Neural cell (in vitro differentiated cells): ENCODE measurements at regions not wholly inside any gene's neighbourhood (a gene's known extent, or its start where the extent isn't known, plus 50 kb on each side); places are given as distances from the start of the nearest gene placed in this dataset.
"Not testable (repeated sequence)": the region's sequence is repeated elsewhere in the genome, so short reads cannot be mapped to it uniquely, and the experiment has no call there.

Experiments used
- H2AFZ ChIP-seq: fragments of 200-600, 300-800 bp; sonication (generic), shearing (Covaris generic); 2 replicates; pipeline ENCODE4 v1.6.0; 2014; ENCODE audit warnings: low read depth, mild to moderate bottlenecking, antibody characterized with exemption, low read length, moderate library complexity
- H3F3A ChIP-seq: fragments of 200-600 bp; shearing (Covaris generic); 2 replicates; pipeline ENCODE4 v1.6.1; 2016; ENCODE audit warnings: mild to moderate bottlenecking, moderate library complexity, mixed read lengths, antibody characterized with exemption, low read length; ENCODE audit not compliant: insufficient read depth, poor library complexity, severe bottlenecking
- H3K27ac ChIP-seq: fragments of 200-600, 300-800 bp; sonication (generic), shearing (Covaris generic); 2 replicates; pipeline ENCODE4 v1.5.1; 2014; ENCODE audit warnings: mild to moderate bottlenecking, low read length, moderate library complexity
- H3K27me3 ChIP-seq: fragments of 300-800, 200-600 bp; sonication (generic), shearing (Covaris generic); 2 replicates; pipeline ENCODE4 v1.6.0; 2014; ENCODE audit warnings: mild to moderate bottlenecking, low read depth, low read length, moderate library complexity; ENCODE audit not compliant: insufficient read depth
- H3K36me3 ChIP-seq: fragments of 300-800, 200-600 bp; sonication (generic), shearing (Covaris generic); 2 replicates; pipeline ENCODE4 v1.5.1; 2014; ENCODE audit warnings: mild to moderate bottlenecking, antibody characterized with exemption, low read length, moderate library complexity; ENCODE audit not compliant: insufficient read depth
- H3K4me2 ChIP-seq: fragments of 300-800, 200-600 bp; sonication (generic), shearing (Covaris generic); 2 replicates; pipeline ENCODE4 v1.6.0; 2014; ENCODE audit warnings: mild to moderate bottlenecking, low read length
- H3K4me3 ChIP-seq: fragments of 300-800, 200-600 bp; sonication (generic), shearing (Covaris generic); 2 replicates; pipeline ENCODE4 v1.5.1; 2014; ENCODE audit warnings: mild to moderate bottlenecking, low read length, moderate library complexity
- H3K79me2 ChIP-seq: fragments of 200-600 bp; shearing (Covaris generic); replicated peaks from 2 replicates; pipeline ENCODE4 v1.6.0; 2014; ENCODE audit warnings: mild to moderate bottlenecking, low read length, moderate library complexity; ENCODE audit not compliant: insufficient read depth
- H3K9ac ChIP-seq: fragments of 300-800, 200-600 bp; sonication (generic), shearing (Covaris generic); 2 replicates; pipeline ENCODE4 v1.6.1; 2016; ENCODE audit warnings: mild to moderate bottlenecking, low read length, mixed read lengths
- H3K9me2 ChIP-seq: fragments of 200-600 bp; shearing (Covaris generic); 2 replicates; pipeline ENCODE4 v1.6.1; 2016; ENCODE audit warnings: mild to moderate bottlenecking, low read length, mixed read lengths; ENCODE audit not compliant: insufficient read depth
- H3K9me3 ChIP-seq: fragments of 200-600, 300-800 bp; sonication (generic), shearing (Covaris generic); 2 replicates; pipeline ENCODE4 v1.6.1; 2016; ENCODE audit warnings: mild to moderate bottlenecking, mixed run types, low read length, moderate library complexity, mixed read lengths
- H4K20me1 ChIP-seq: fragments of 200-600 bp; shearing (Covaris generic); 2 replicates; pipeline ENCODE4 v1.6.1; 2016; ENCODE audit warnings: mild to moderate bottlenecking, mixed run types; ENCODE audit not compliant: insufficient read depth
- EP300 ChIP-seq: fragments of 450-650 bp; conservative IDR thresholded peaks from 2 replicates; pipeline ENCODE4 v1.6.1; 2014; ENCODE audit warnings: antibody characterized with exemption, mild to moderate bottlenecking, moderate library complexity; ENCODE audit not compliant: poor library complexity, severe bottlenecking
- EZH2 ChIP-seq: fragments of 200-600, 300-800 bp; shearing (Covaris generic), sonication (generic); IDR thresholded peaks from 2 replicates; pipeline ENCODE4 v1.6.1; 2014; ENCODE audit warnings: antibody characterized with exemption, low read length, borderline replicate concordance, mild to moderate bottlenecking; ENCODE audit not compliant: insufficient read depth, poor library complexity, severe bottlenecking
- MXI1 ChIP-seq: fragments of 450-650 bp; conservative IDR thresholded peaks from 2 replicates; pipeline ENCODE4 v1.6.1; 2014; ENCODE audit warnings: antibody characterized with exemption, mild to moderate bottlenecking; ENCODE audit not compliant: poor library complexity, severe bottlenecking
- RAD21 ChIP-seq: fragments of 450-650 bp; conservative IDR thresholded peaks from 2 replicates; pipeline ENCODE4 v1.6.1; 2014; ENCODE audit warnings: antibody characterized with exemption, mild to moderate bottlenecking, moderate library complexity
- TAF1 ChIP-seq: IDR thresholded peaks from 2 replicates; pipeline ENCODE4 v1.6.1; 2012; ENCODE audit warnings: low read depth
- TF ChIP-seq, protein P1 (sequence below): IDR thresholded peaks from 2 replicates; pipeline ENCODE4 v1.6.1; 2012; ENCODE audit warnings: borderline replicate concordance

DNA sequence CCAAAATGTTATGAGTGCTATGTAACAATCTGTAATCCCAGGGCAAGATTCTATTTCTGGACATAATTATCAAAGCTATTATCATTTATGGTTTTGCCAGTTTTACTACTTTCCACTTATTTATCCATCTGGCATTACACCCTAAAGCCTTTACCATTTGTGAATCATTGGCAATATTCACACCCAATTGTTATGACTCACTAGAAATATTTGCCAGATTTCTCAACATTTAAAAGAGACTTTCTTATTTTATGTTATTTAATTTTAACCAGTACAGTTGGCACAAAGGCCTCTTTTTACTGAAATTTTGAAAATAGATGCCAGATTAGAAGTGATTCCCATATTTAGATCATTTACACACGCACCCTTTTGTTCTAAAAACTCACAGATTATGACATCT, 242.7 kb upstream of the WDFY3 start:
- Histone ChIP-seq H3K4me3 (no peak overlapping the region), H3K36me3 (no peaks in the 10 kb centered on the region), H3F3A (no peaks in the 10 kb centered on the region), H3K4me2 (no peak overlapping the region), H3K79me2 (no peaks in the 10 kb centered on the region), H4K20me1 (no peaks in the 10 kb centered on the region), H3K27ac (no peak overlapping the region), H3K9me2 (no peaks in the 10 kb centered on the region), H3K9me3 (peaks cover 3% of the 10 kb centered on the region), H3K27me3 (no peaks in the 10 kb centered on the region), H2AFZ (no peak overlapping the region), H3K9ac (no peak overlapping the region)
- no peak for TF ChIP-seq EZH2
- TF ChIP-seq EP300: no peak
- TF ChIP-seq, protein P1, sequence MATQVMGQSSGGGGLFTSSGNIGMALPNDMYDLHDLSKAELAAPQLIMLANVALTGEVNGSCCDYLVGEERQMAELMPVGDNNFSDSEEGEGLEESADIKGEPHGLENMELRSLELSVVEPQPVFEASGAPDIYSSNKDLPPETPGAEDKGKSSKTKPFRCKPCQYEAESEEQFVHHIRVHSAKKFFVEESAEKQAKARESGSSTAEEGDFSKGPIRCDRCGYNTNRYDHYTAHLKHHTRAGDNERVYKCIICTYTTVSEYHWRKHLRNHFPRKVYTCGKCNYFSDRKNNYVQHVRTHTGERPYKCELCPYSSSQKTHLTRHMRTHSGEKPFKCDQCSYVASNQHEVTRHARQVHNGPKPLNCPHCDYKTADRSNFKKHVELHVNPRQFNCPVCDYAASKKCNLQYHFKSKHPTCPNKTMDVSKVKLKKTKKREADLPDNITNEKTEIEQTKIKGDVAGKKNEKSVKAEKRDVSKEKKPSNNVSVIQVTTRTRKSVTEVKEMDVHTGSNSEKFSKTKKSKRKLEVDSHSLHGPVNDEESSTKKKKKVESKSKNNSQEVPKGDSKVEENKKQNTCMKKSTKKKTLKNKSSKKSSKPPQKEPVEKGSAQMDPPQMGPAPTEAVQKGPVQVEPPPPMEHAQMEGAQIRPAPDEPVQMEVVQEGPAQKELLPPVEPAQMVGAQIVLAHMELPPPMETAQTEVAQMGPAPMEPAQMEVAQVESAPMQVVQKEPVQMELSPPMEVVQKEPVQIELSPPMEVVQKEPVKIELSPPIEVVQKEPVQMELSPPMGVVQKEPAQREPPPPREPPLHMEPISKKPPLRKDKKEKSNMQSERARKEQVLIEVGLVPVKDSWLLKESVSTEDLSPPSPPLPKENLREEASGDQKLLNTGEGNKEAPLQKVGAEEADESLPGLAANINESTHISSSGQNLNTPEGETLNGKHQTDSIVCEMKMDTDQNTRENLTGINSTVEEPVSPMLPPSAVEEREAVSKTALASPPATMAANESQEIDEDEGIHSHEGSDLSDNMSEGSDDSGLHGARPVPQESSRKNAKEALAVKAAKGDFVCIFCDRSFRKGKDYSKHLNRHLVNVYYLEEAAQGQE: no peak

DNA sequence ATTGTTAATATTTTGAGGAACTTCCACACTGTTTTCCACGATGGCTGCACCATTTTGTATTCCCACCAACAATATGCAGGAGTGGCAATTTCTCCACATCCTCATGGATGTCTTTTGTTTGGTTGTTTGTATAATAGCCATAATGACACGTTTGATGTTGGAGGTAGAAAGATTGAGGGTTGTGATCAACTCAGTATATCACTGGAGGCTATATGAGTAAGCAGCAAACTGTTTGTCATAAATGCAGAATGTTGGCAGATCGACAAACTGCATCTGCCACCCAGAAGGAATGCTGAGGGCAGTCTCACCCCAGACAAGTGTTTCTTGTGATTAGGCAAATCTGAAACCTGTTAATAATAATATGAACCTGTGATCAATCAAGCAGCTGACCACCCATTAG, 243.9 kb upstream of the WDFY3 start:
- H3K9me3 ChIP-seq: no peaks in the 10 kb centered on the region
- no peak overlapping the region for H3K4me2 ChIP-seq
- no peak overlapping the region for H3K27ac ChIP-seq
- H3K4me3 ChIP-seq: no peak overlapping the region
- H3K9me2 ChIP-seq: no peaks in the 10 kb centered on the region
- H3K9ac ChIP-seq: no peak overlapping the region
- TF ChIP-seq RAD21 (no peak), EZH2 (no peak), TAF1 (no peak)
- H3F3A ChIP-seq: no peaks in the 10 kb centered on the region
- no peak overlapping the region for H2AFZ ChIP-seq
- no peaks in the 10 kb centered on the region for H4K20me1 ChIP-seq
- H3K27me3 ChIP-seq: no peaks in the 10 kb centered on the region
- H3K79me2 ChIP-seq: no peaks in the 10 kb centered on the region
- H3K36me3 ChIP-seq: no peaks in the 10 kb centered on the region

GRCh38 chr4:85216571-85216970, 250.1 kb upstream of the WDFY3 start:
- not testable (repeated sequence) for H3F3A ChIP-seq, H3K4me2 ChIP-seq, H3K9ac ChIP-seq, H3K36me3 ChIP-seq, H3K4me3 ChIP-seq, H3K27me3 ChIP-seq, H3K79me2 ChIP-seq, H2AFZ ChIP-seq, H3K9me3 ChIP-seq, H3K27ac ChIP-seq, H3K9me2 ChIP-seq, H4K20me1 ChIP-seq

- Histone ChIP-seq H2AFZ (no peak overlapping the region), H3F3A (no peaks in the 10 kb centered on the region), H3K79me2 (no peaks in the 10 kb centered on the region), H3K4me2 (no peak overlapping the region), H3K27ac (no peak overlapping the region), H3K9me3 (no peaks in the 10 kb centered on the region), H3K9me2 (no peaks in the 10 kb centered on the region), H3K4me3 (no peak overlapping the region), H4K20me1 (no peaks in the 10 kb centered on the region), H3K9ac (no peak overlapping the region), H3K27me3 (no peaks in the 10 kb centered on the region), H3K36me3 (no peaks in the 10 kb centered on the region)
- TF ChIP-seq EZH2 (no peak), RAD21 (no peak), TAF1 (no peak), MXI1 (no peak)
- TF ChIP-seq, protein P1: no peak
Observed at GRCh38 chr4:85218756-85219155, 252.3 kb upstream of the WDFY3 start.
